ENCODE measurements at regions not wholly inside any gene's neighbourhood (a gene's known extent, or its start where the extent isn't known, plus 50 kb on each side); places are given as distances from the start of the nearest gene placed in this dataset.

- WGBS = 93% methylated on average over 4 of the region's 4 CpGs
- TF ChIP-seq POLR2AphosphoS5 (IDR thresholded peaks at IDR 0.05) (no peak), EP300 (IDR thresholded peaks at IDR 0.05) (no peak), CTCF (IDR thresholded peaks at IDR 0.05) (no peak)
- Histone ChIP-seq H3K36me3 (no peaks in the 10 kb centered on the region), H3K27me3 (no peaks in the 10 kb centered on the region), H3K4me3 (no peak overlapping the region), H3K4me1 (peaks cover 0 to 10% (median 7%) of the 10 kb centered on the region in 4 donors), H3K27ac (replicated peaks in 1 of 4) (no peak overlapping the region), H3K9me3 (no peaks in the 10 kb centered on the region)
- intact Hi-C loops (cut with DNase I) = no loop called here
- DNase-seq (ENCODE audit: extremely low spot score) = peak; percentile 17
Measured at GRCh38 chr6:17039266-17039665, 62.6 kb upstream of the STMND1 start.

DNA sequence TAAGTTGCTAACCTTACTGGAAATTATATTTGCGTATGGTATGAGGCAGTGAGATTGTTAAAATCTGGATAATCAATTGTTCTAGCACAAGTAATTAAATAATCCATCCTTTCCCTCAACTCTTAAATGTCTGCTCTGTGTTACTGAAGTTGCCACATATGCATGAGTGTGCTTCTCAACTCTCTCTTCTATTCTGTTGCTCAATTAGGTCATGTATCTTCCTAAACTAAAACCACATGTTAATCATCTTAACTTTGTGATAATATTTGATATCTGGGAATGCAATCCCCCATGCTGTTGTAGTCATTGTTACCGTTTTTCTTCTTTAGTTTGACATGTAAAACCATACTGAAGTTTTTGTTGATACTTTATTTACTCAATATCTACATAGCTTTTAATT, 63.5 kb upstream of the STMND1 start:
- Histone ChIP-seq H3K27me3 (no peaks in the 10 kb centered on the region), H3K4me1 (peaks cover under 1 to 17% (median 13%) of the 10 kb centered on the region in 4 donors), H3K27ac (replicated peaks in 1 of 4) (no peak overlapping the region), H3K36me3 (no peaks in the 10 kb centered on the region), H3K4me3 (no peak overlapping the region), H3K9me3 (no peaks in the 10 kb centered on the region)
- TF ChIP-seq CTCF (IDR thresholded peaks at IDR 0.05) = no peak
- no peak for TF ChIP-seq POLR2AphosphoS5 (IDR thresholded peaks at IDR 0.05)
- no peak for TF ChIP-seq POLR2A (IDR thresholded peaks at IDR 0.05; ENCODE audit: low read depth)
- no peak for TF ChIP-seq EP300 (IDR thresholded peaks at IDR 0.05)
- intact Hi-C loops (cut with DNase I) = no loop called here
- DNase-seq (ENCODE audit: extremely low spot score) = no peak
- WGBS = 90% methylated on average over 2 of the region's 2 CpGs

GRCh38 chr6:17036065-17036393, 65.8 kb upstream of the STMND1 start:
- H3K9me3 ChIP-seq = no peaks in the 10 kb centered on the region
- peaks cover 13 to 23% (median 21%) of the 10 kb centered on the region in 4 donors for H3K4me1 ChIP-seq
- 96% methylated on average over 5 of the region's 5 CpGs for WGBS
- H3K4me3 ChIP-seq = no peak overlapping the region
- H3K27ac ChIP-seq (replicated peaks in 1 of 4) = no peak overlapping the region
- intact Hi-C loops (cut with DNase I) = no loop called here
- DNase-seq (ENCODE audit: extremely low spot score) = peak; percentile 19
- no peaks in the 10 kb centered on the region for H3K27me3 ChIP-seq
- TF ChIP-seq POLR2AphosphoS5 (IDR thresholded peaks at IDR 0.05) (no peak), EP300 (IDR thresholded peaks at IDR 0.05) (no peak), POLR2A (IDR thresholded peaks at IDR 0.05; ENCODE audit: low read depth) (no peak), CTCF (IDR thresholded peaks at IDR 0.05) (no peak)
- no peaks in the 10 kb centered on the region for H3K36me3 ChIP-seq

GRCh38 chr6:17035257-17036064, 66.4 kb upstream of the STMND1 start:
- WGBS = 85% methylated on average over 8 of the region's 8 CpGs
- Histone ChIP-seq H3K27ac (replicated peaks in 1 of 4) (no peak overlapping the region), H3K4me1 (peaks cover 13 to 23% (median 21%) of the 10 kb centered on the region in 4 donors), H3K4me3 (no peak overlapping the region), H3K9me3 (no peaks in the 10 kb centered on the region), H3K27me3 (no peaks in the 10 kb centered on the region), H3K36me3 (no peaks in the 10 kb centered on the region)
- intact Hi-C loops (cut with DNase I) = no loop called here
- DNase-seq (ENCODE audit: extremely low spot score) = peak; percentile 37
- TF ChIP-seq POLR2A (IDR thresholded peaks at IDR 0.05; ENCODE audit: low read depth) (no peak), CTCF (IDR thresholded peaks at IDR 0.05) (no peak), EP300 (IDR thresholded peaks at IDR 0.05) (no peak), POLR2AphosphoS5 (IDR thresholded peaks at IDR 0.05) (no peak)

DNA sequence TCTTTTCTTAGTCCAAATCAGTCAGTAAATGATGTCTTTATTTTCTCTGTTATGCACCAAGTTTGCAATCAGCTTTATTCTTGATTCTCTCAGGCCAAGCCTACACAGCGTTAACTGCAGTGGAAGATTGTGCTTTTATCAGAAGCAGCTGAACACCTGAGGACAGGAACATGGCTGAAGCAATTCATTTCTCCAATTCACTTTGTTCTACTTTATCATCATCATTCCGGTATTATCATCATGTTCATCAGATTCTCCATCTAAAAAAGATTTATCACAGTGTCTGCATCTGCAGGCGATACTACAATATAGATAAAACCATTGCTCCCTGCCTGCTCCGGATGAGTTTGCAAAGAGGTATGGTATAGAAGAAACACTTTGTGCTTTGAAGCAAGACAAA, 68.1 kb upstream of the STMND1 start:
- DNase-seq (ENCODE audit: extremely low spot score) = no peak
- no peak for TF ChIP-seq EP300 (IDR thresholded peaks at IDR 0.05)
- TF ChIP-seq POLR2AphosphoS5 (IDR thresholded peaks at IDR 0.05) = no peak
- TF ChIP-seq CTCF (IDR thresholded peaks at IDR 0.05) = no peak
- TF ChIP-seq POLR2A (IDR thresholded peaks at IDR 0.05; ENCODE audit: low read depth) = no peak
- no peaks in the 10 kb centered on the region for H3K9me3 ChIP-seq
- H3K4me1 ChIP-seq = peaks cover 13 to 23% (median 21%) of the 10 kb centered on the region in 4 donors
- H3K36me3 ChIP-seq = no peaks in the 10 kb centered on the region
- no peak overlapping the region for H3K4me3 ChIP-seq
- H3K27me3 ChIP-seq = no peaks in the 10 kb centered on the region
- H3K27ac ChIP-seq (replicated peaks in 1 of 4) = peak overlapping the region; percentile 78 to 83 (median 80)
- intact Hi-C loops (cut with DNase I) = no loop called here
- WGBS = 56% methylated on average over 4 of the region's 4 CpGs

Data from esophagus muscularis mucosa (tissue), 4 donors.